ENCODE measurements at regions not wholly inside any gene's neighbourhood (a gene's known extent, or its start where the extent isn't known, plus 50 kb on each side); places are given as distances from the start of the nearest gene placed in this dataset.

GRCh38 chr7:45414226-45414625 is 159.9 kb upstream of the ADCY1 start:
- in situ Hi-C loops (cut with MboI; ENCODE audit: low sequenced_read_pairs) (no loop called here), dilution Hi-C loops (cut with HindIII; ENCODE audit: low sequenced_read_pairs, unreplicated experiment) (no loop called here), intact Hi-C loops (cut with micrococcal nuclease) (no loop called here)
- Histone ChIP-seq H3K56ac (ENCODE audit: extremely low read depth, insufficient read depth, low read length) (no peak overlapping the region), H3K4me1 (ENCODE audit: control insufficient read depth, insufficient read depth, low read length) (no peaks in the 10 kb centered on the region), H2BK20ac (ENCODE audit: low read depth, low read length) (no peak overlapping the region), H2BK5ac (ENCODE audit: low read depth, low read length, poor library complexity, severe bottlenecking) (no peak overlapping the region), H3K4me3 (ENCODE audit: insufficient read depth, low read depth, low read length) (no peak overlapping the region), H4K8ac (ENCODE audit: low read depth in 2 of 2, low read length in 2 of 2) (no peak overlapping the region), H2BK15ac (ENCODE audit: low read depth, low read length) (no peak overlapping the region), H3K9ac (ENCODE audit: low read depth, low read length) (no peak overlapping the region), H3K18ac (ENCODE audit: low read depth, low read length) (no peak overlapping the region), H4K20me1 (ENCODE audit: insufficient read depth, low read length) (no peaks in the 10 kb centered on the region), H3K27me3 (ENCODE audit: control insufficient read depth, insufficient read depth, low read length) (no peaks in the 10 kb centered on the region), H3K27ac (ENCODE audit: insufficient read depth, low read length) (no peak overlapping the region), H3K36me3 (ENCODE audit: control insufficient read depth, insufficient read depth, low read length) (no peaks in the 10 kb centered on the region), H4K91ac (ENCODE audit: insufficient read depth, low read depth, low read length) (no peak overlapping the region), H2AFZ (replicated peaks; ENCODE audit: low read length, poor library complexity) (no peak overlapping the region), H3K9me1 (ENCODE audit: insufficient read depth, low read length) (no peaks in the 10 kb centered on the region), H2BK120ac (ENCODE audit: low read depth, low read length) (no peak overlapping the region), H3K79me1 (ENCODE audit: low read depth in 1 of 2, low read length in 2 of 2) (no peaks in the 10 kb centered on the region), H3K4me2 (ENCODE audit: low read depth, low read length) (no peak overlapping the region), H3K4ac (ENCODE audit: low read depth, low read length) (no peak overlapping the region), H4K5ac (ENCODE audit: low read depth, low read length) (no peak overlapping the region), H3K9me3 (ENCODE audit: control insufficient read depth, insufficient read depth, low read length) (no peaks in the 10 kb centered on the region), H3K23ac (ENCODE audit: low read depth, low read length) (no peak overlapping the region), H2AK5ac (ENCODE audit: low read depth, low read length) (no peak overlapping the region), H2AK9ac (replicated peaks; ENCODE audit: low read depth, low read length, poor library complexity) (no peak overlapping the region), H3K14ac (replicated peaks; ENCODE audit: low read depth, low read length) (no peak overlapping the region)
- WGBS, 2 experiments (ENCODE audit: extremely low coverage in 2 of 2, insufficient read length in 1 of 2), result no CpG with 5 or more reads among the region's 4 CpGs
- POLR2A ChIA-PET (ENCODE audit: unreplicated experiment), result no interaction called here
- ATAC-seq (ENCODE audit: low read depth) (no peak), DNase-seq (no peak)
- BruUV-seq (replicated peaks), result no TSS peak
- no peak for TF ChIP-seq CEBPB (IDR thresholded peaks at IDR 0.05; ENCODE audit: low read depth, low read length)
- CTCF ChIA-PET, result no interaction called here
